PC-9 (cell line): ENCODE measurements at regions not wholly inside any gene's neighbourhood (a gene's known extent, or its start where the extent isn't known, plus 50 kb on each side); places are given as distances from the start of the nearest gene placed in this dataset.

ENCODE experiments used
- BruUV-seq: library from RNA; stranded (reverse); fragments of 400-500 nt; replicated peaks from 2 replicates; lab custom pipeline; 2021; lab: Mats Ljungman, UMichigan
- CTCF ChIA-PET: fragments of 300-600 bp; sonication (Branson Sonifier 250); formaldehyde crosslinking; loops from one replicate; lab custom pipeline; 2022; ENCODE audit warnings: antibody characterized with exemption; lab: Charles Lee
- POLR2A ChIA-PET: fragments of 300-600 bp; sonication (Branson Sonifier 250); formaldehyde crosslinking; loops from one replicate; lab custom pipeline; 2022; ENCODE audit warnings: antibody characterized with exemption; ENCODE audit not compliant: unreplicated experiment; lab: Charles Lee
- DNase-seq, 2 experiments: peaks; one replicate each; pipeline versions ENCODE4 v3.0.0 to v3.0.0-alpha.2; 2015 to 2022; ENCODE audit warnings: mixed read lengths in 1 of 2
- H2AFZ ChIP-seq: fragments of 200-600 bp; sonication (generic); 2 replicates; pipeline ENCODE4 v1.8.1; 2017; ENCODE audit warnings: antibody characterized with exemption
- H3F3A ChIP-seq: fragments of 200-600 bp; sonication (generic); 2 replicates; pipeline ENCODE4 v1.8.1; 2017; ENCODE audit warnings: antibody characterized with exemption, mild to moderate bottlenecking, low read depth; ENCODE audit not compliant: insufficient read depth
- H3K27ac ChIP-seq: fragments of 200-600 bp; sonication (generic); 2 replicates; pipeline ENCODE4 v1.6.1; 2016; ENCODE audit warnings: mixed run types
- H3K27me3 ChIP-seq: fragments of 200-600 bp; sonication (generic); 2 replicates; pipeline ENCODE4 v1.6.1; 2016; ENCODE audit warnings: low read depth, mixed run types; ENCODE audit not compliant: insufficient read depth
- H3K36me3 ChIP-seq: fragments of 200-600 bp; sonication (generic); 2 replicates; pipeline ENCODE4 v1.6.1; 2016; ENCODE audit warnings: low read depth, mixed run types
- H3K4me1 ChIP-seq: fragments of 200-600 bp; sonication (generic); replicated peaks from 2 replicates; pipeline ENCODE4 v1.6.1; 2016; ENCODE audit warnings: mixed run types; ENCODE audit not compliant: insufficient read depth
- H3K4me2 ChIP-seq: fragments of 200-600 bp; sonication (generic); 2 replicates; pipeline ENCODE4 v1.6.1; 2017; ENCODE audit warnings: mixed run types
- H3K4me3 ChIP-seq: fragments of 200-600 bp; sonication (generic); 2 replicates; pipeline ENCODE4 v1.6.1; 2016; ENCODE audit warnings: mixed run types
- H3K79me2 ChIP-seq: fragments of 200-600 bp; sonication (generic); 2 replicates; pipeline ENCODE4 v1.6.1; 2017; ENCODE audit warnings: low read depth, mixed run types
- H3K9me2 ChIP-seq: fragments of 200-600 bp; sonication (generic); 2 replicates; pipeline ENCODE4 v1.8.1; 2017; ENCODE audit warnings: mild to moderate bottlenecking; ENCODE audit not compliant: insufficient read depth
- H3K9me3 ChIP-seq: fragments of 200-600 bp; sonication (generic); 2 replicates; pipeline ENCODE4 v1.8.1; 2016; ENCODE audit warnings: low read depth; ENCODE audit not compliant: insufficient read depth
- H4K20me1 ChIP-seq: fragments of 200-600 bp; sonication (generic); 2 replicates; pipeline ENCODE4 v1.8.1; 2017; ENCODE audit not compliant: insufficient read depth
- CTCF ChIP-seq: fragments of 200-600 bp; sonication (generic); conservative IDR thresholded peaks from 2 replicates; pipeline ENCODE4 v1.6.1; 2017; ENCODE audit warnings: mixed run types, antibody characterized with exemption, mild to moderate bottlenecking, moderate library complexity
- EZH2 ChIP-seq: fragments of 200-600 bp; sonication (generic); IDR thresholded peaks from 2 replicates; pipeline ENCODE4 v1.8.0; 2017; ENCODE audit warnings: antibody characterized with exemption, low read depth
- intact Hi-C: fragments of 100-400 bp; cut with micrococcal nuclease; formaldehyde crosslinking; loops from one replicate; pipeline ENCODE4 v1.10.0; 2022; ENCODE audit not compliant: unreplicated experiment

DNA sequence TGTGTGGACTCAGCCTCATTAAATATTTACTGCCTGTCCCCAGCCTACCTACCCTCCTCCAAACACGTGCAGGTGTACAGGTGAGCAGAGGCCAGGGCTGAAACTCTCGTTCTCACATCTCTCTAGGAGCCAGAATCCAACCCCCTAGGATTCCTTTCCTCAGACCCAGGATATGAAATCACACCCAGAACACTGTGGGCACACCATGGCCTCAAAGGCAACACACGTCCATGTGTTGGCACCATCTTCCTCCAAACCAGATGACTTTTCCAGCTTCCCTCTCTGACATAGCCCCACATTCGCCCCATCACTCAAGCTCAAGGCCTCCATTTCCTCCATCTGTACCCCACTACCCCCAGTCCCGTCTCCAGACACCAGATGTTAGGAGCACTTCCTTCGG lies 51.8 kb upstream of the DUSP5 start:
- POLR2A ChIA-PET, result no interaction called here
- intact Hi-C loops, result no loop called here
- H3K27ac ChIP-seq, result no peak overlapping the region

GRCh38 chr10:110446277-110446676 lies 51.4 kb upstream of the DUSP5 start:
- Histone ChIP-seq H3K9me3 (no peaks in the 10 kb centered on the region), H3K9me2 (no peaks in the 10 kb centered on the region; the same call in 1 of the 2 replicates), H3K79me2 (no peaks in the 10 kb centered on the region), H3K4me1 (peaks cover 15% of the 10 kb centered on the region), H3K27me3 (no peaks in the 10 kb centered on the region), H3K4me3 (no peak overlapping the region), H3F3A (0 out of 2 replicates have a peak, but pooled peaks cover 4% of the 10 kb centered on the region), H3K27ac (no peak overlapping the region), H3K4me2 (no peak overlapping the region), H3K36me3 (no peaks in the 10 kb centered on the region), H2AFZ (no peak overlapping the region), H4K20me1 (no peaks in the 10 kb centered on the region)
- TF ChIP-seq EZH2, result no peak
- no peak for TF ChIP-seq CTCF
- DNase-seq, result no peak
- POLR2A ChIA-PET, result no interaction called here
- BruUV-seq, result no TSS peak
- intact Hi-C loops, result no loop called here
- CTCF ChIA-PET, result interaction anchor here (0.5 to 0.7 kb wide), 2 partner anchors 14 to 30 kb away, joined by 3 to 5 read pairs; no protein-coding TSS in a partner anchor

More for the DNA sequence above, 51.8 kb upstream of the DUSP5 start:
- no peaks in the 10 kb centered on the region for H3K27me3 ChIP-seq
- H3K36me3 ChIP-seq, result no peaks in the 10 kb centered on the region
- peaks cover 15% of the 10 kb centered on the region for H3K4me1 ChIP-seq
- no peak overlapping the region for H3K4me2 ChIP-seq
- CTCF ChIA-PET, result interaction anchor here (0.5 kb wide), 1 partner anchor 14 kb away, joined by 5 read pairs; no protein-coding TSS in a partner anchor
- TF ChIP-seq CTCF (no peak), EZH2 (no peak)
- no TSS peak for BruUV-seq
- H4K20me1 ChIP-seq, result no peaks in the 10 kb centered on the region
- no peak overlapping the region for H3K4me3 ChIP-seq
- H3F3A ChIP-seq, result 0 out of 2 replicates have a peak, but pooled peaks cover 4% of the 10 kb centered on the region
- H3K79me2 ChIP-seq, result no peaks in the 10 kb centered on the region
- H2AFZ ChIP-seq, result no peak overlapping the region
- H3K9me2 ChIP-seq, result no peaks in the 10 kb centered on the region; the same call in 1 of the 2 replicates
- no peaks in the 10 kb centered on the region for H3K9me3 ChIP-seq
- no peak for DNase-seq

DNA sequence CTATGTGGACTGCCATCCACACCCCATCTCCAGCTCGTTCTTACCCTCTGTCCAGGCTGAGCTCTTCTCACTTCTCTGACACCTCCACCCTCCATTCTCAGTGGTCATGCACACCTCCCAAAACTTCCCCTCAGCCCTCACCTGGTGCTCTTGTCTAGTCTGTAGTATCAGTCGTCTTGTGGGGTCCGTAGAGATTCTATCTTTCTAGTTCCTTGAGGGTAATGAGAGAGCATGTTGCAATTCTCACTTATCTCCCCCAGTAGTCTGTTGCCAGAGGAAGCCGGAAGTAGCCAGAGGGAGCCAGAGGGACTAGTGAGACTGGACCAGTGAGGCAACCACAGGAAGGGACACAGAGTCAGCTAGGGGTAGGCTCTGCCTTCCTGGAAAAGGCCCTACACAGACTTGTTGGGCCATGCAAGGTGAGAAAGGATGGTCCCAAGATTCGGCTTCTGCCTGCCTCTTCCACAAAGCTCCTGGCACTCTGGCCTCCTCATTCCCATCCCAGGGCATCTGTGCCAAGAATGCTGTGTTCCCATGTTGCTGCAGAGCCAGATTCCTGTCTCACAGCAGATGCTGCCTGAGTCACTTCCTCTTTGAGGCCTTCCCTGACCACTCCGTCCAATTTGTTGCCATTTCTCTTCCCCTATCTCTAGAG lies 50.6 kb upstream of the DUSP5 start:
- BruUV-seq, result no TSS peak
- no peaks in the 10 kb centered on the region for H3K9me3 ChIP-seq
- intact Hi-C loops, result no loop called here
- H3K79me2 ChIP-seq, result no peaks in the 10 kb centered on the region
- H3K27ac ChIP-seq, result peak overlapping the region; percentile 61
- H3K9me2 ChIP-seq, result no peaks in the 10 kb centered on the region; the same call in 1 of the 2 replicates
- peak overlapping the region; percentile 37 for H3K4me2 ChIP-seq
- 0 out of 2 replicates have a peak, but pooled peaks cover 4% of the 10 kb centered on the region for H3F3A ChIP-seq
- no peak for TF ChIP-seq EZH2
- peaks cover 15% of the 10 kb centered on the region for H3K4me1 ChIP-seq
- ChIA-PET CTCF (interaction anchor here (0.7 kb wide), 1 partner anchor 31 kb away, joined by 3 read pairs; no protein-coding TSS in a partner anchor), POLR2A (no interaction called here)
- peak in 1 of 2 experiments; percentile 68 for DNase-seq
- no peaks in the 10 kb centered on the region for H4K20me1 ChIP-seq
- no peak overlapping the region for H3K4me3 ChIP-seq
- no peaks in the 10 kb centered on the region for H3K36me3 ChIP-seq
- H3K27me3 ChIP-seq, result no peaks in the 10 kb centered on the region
- no peak overlapping the region for H2AFZ ChIP-seq
